ENCODE measurements at regions not wholly inside any gene's neighbourhood (a gene's known extent, or its start where the extent isn't known, plus 50 kb on each side); places are given as distances from the start of the nearest gene placed in this dataset.

DNA sequence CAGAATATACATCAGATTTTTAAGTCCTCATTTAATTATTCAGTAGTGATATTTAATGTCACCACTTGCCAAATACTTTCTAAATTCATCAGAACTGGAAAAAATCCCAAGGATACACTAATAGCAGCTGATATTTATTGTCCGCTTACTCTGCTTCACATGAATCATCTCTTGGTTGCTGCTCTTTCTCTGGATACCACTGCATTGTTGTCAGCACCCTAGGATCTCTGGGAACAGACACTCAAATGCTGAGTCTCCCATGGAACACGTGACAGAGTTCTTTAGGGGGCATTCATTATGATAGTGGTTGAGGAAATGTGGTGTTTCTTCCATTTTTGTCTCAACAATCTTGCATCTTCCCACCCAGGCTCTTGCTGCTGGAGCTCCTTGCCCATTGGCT, 318.0 kb downstream of the RFPL4B start:
- TF ChIP-seq CTCF (IDR thresholded peaks at IDR 0.05): no peak
- TF ChIP-seq POLR2A (IDR thresholded peaks at IDR 0.05): no peak
